HepG2 (cell line): ENCODE measurements at regions not wholly inside any gene's neighbourhood (a gene's known extent, or its start where the extent isn't known, plus 50 kb on each side); places are given as distances from the start of the nearest gene placed in this dataset.

ENCODE experiments used
- CEBPZ ChIP-seq: IDR thresholded peaks from 2 replicates; pipeline ENCODE4 v1.6.1; 2012; ENCODE audit warnings: low read length, improper control_type of control experiment
- CREBL2 ChIP-seq: sonication (generic); formaldehyde crosslinking; IDR thresholded peaks from 2 replicates; pipeline ENCODE4 v1.8.1; 2023; ENCODE audit warnings: missing genetic modification reagents, mild to moderate bottlenecking, borderline replicate concordance
- ELF1 ChIP-seq: sonication (generic); formaldehyde crosslinking; IDR thresholded peaks from 2 replicates; pipeline ENCODE4 v1.4.0; 2020; ENCODE audit warnings: missing genetic modification reagents
- HMGA1 ChIP-seq: sonication (generic); formaldehyde crosslinking; conservative IDR thresholded peaks from 2 replicates; pipeline ENCODE4 v1.4.0; 2020; ENCODE audit warnings: missing genetic modification reagents
- HOXA5 ChIP-seq: sonication (generic); formaldehyde crosslinking; IDR thresholded peaks from 2 replicates; pipeline ENCODE4 v1.4.0; 2020; ENCODE audit warnings: missing genetic modification reagents
- ISL2 ChIP-seq: sonication (generic); formaldehyde crosslinking; IDR thresholded peaks from 2 replicates; pipeline ENCODE4 v1.5.0; 2020; ENCODE audit warnings: missing genetic modification reagents
- NFYC ChIP-seq: IDR thresholded peaks from 2 replicates; pipeline ENCODE4 v1.6.1; 2016; ENCODE audit warnings: missing genetic modification reagents, missing compliant biosample characterization
- PBX3 ChIP-seq: sonication (generic); formaldehyde crosslinking; IDR thresholded peaks from 2 replicates; pipeline ENCODE4 v1.8.1; 2023; ENCODE audit warnings: missing genetic modification reagents, inconsistent platforms, borderline replicate concordance
- PCBP1 ChIP-seq: fragments of 200-400 bp; formaldehyde crosslinking; IDR thresholded peaks from 2 replicates; pipeline ENCODE4 v1.6.1; 2017; ENCODE audit warnings: mild to moderate bottlenecking, low read depth, low read length, borderline replicate concordance
- RFX3 ChIP-seq: IDR thresholded peaks from 2 replicates; pipeline ENCODE4 v1.6.1; 2016; ENCODE audit warnings: missing biosample characterization, missing genetic modification reagents
- SMAD9 ChIP-seq: sonication (generic); formaldehyde crosslinking; IDR thresholded peaks from 2 replicates; pipeline ENCODE4 v1.5.1; 2020; ENCODE audit warnings: mild to moderate bottlenecking, missing genetic modification reagents
- STAG1 ChIP-seq: sonication (generic); formaldehyde crosslinking; IDR thresholded peaks from 2 replicates; pipeline ENCODE4 v1.4.0; 2020; ENCODE audit warnings: missing genetic modification reagents
- TAF1 ChIP-seq: sonication (generic); formaldehyde crosslinking; IDR thresholded peaks from 2 replicates; pipeline ENCODE4 v1.4.0; 2020; ENCODE audit warnings: missing genetic modification reagents
- ZFY ChIP-seq: sonication (generic); formaldehyde crosslinking; IDR thresholded peaks from 2 replicates; pipeline ENCODE4 v1.4.0; 2020; ENCODE audit warnings: missing genetic modification reagents
- ZNF430 ChIP-seq: sonication (generic); formaldehyde crosslinking; IDR thresholded peaks from 2 replicates; pipeline ENCODE4 v1.9.0; 2021; ENCODE audit warnings: mild to moderate bottlenecking, missing genetic modification reagents
- ZSCAN21 ChIP-seq: sonication (generic); formaldehyde crosslinking; IDR thresholded peaks from 2 replicates; pipeline ENCODE4 v1.8.0; 2022; ENCODE audit warnings: mild to moderate bottlenecking, missing genetic modification reagents, moderate library complexity, borderline replicate concordance
- TF ChIP-seq, protein P1 (sequence below): sonication (generic); formaldehyde crosslinking; IDR thresholded peaks from 2 replicates; pipeline ENCODE4 v1.4.0; 2020; ENCODE audit warnings: missing genetic modification reagents
- TF ChIP-seq, protein P2 (sequence below): sonication (generic); formaldehyde crosslinking; IDR thresholded peaks from 2 replicates; pipeline ENCODE4 v1.4.0; 2020; ENCODE audit warnings: missing genetic modification reagents

GRCh38 chr1:178037510-178038253 is 56.2 kb upstream of the RASAL2 start (continued):
- TF ChIP-seq, protein P1, sequence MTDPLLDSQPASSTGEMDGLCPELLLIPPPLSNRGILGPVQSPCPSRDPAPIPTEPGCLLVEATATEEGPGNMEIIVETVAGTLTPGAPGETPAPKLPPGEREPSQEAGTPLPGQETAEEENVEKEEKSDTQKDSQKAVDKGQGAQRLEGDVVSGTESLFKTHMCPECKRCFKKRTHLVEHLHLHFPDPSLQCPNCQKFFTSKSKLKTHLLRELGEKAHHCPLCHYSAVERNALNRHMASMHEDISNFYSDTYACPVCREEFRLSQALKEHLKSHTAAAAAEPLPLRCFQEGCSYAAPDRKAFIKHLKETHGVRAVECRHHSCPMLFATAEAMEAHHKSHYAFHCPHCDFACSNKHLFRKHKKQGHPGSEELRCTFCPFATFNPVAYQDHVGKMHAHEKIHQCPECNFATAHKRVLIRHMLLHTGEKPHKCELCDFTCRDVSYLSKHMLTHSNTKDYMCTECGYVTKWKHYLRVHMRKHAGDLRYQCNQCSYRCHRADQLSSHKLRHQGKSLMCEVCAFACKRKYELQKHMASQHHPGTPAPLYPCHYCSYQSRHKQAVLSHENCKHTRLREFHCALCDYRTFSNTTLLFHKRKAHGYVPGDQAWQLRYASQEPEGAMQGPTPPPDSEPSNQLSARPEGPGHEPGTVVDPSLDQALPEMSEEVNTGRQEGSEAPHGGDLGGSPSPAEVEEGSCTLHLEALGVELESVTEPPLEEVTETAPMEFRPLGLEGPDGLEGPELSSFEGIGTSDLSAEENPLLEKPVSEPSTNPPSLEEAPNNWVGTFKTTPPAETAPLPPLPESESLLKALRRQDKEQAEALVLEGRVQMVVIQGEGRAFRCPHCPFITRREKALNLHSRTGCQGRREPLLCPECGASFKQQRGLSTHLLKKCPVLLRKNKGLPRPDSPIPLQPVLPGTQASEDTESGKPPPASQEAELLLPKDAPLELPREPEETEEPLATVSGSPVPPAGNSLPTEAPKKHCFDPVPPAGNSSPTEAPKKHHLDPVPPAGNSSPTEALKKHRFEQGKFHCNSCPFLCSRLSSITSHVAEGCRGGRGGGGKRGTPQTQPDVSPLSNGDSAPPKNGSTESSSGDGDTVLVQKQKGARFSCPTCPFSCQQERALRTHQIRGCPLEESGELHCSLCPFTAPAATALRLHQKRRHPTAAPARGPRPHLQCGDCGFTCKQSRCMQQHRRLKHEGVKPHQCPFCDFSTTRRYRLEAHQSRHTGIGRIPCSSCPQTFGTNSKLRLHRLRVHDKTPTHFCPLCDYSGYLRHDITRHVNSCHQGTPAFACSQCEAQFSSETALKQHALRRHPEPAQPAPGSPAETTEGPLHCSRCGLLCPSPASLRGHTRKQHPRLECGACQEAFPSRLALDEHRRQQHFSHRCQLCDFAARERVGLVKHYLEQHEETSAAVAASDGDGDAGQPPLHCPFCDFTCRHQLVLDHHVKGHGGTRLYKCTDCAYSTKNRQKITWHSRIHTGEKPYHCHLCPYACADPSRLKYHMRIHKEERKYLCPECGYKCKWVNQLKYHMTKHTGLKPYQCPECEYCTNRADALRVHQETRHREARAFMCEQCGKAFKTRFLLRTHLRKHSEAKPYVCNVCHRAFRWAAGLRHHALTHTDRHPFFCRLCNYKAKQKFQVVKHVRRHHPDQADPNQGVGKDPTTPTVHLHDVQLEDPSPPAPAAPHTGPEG (CRISPR knock-in tag), result 0 out of 2 replicates have a peak, but pooled peaks have one; percentile 39
- no peak for TF ChIP-seq ZNF430 (CRISPR knock-in tag)
- no peak for TF ChIP-seq HMGA1
- TF ChIP-seq ELF1, result peak; percentile 51; the same call in 1 of the 2 replicates
- no peak for TF ChIP-seq PCBP1
- TF ChIP-seq ISL2 (CRISPR knock-in tag), result peak; percentile 51; the same call in 1 of the 2 replicates
- no peak; the same call in 1 of the 2 replicates for TF ChIP-seq PBX3
- TF ChIP-seq NFYC (CRISPR knock-in tag), result no peak
- TF ChIP-seq CEBPZ, result no peak
- peak; percentile 60 for TF ChIP-seq STAG1 (CRISPR knock-in tag)
- no peak for TF ChIP-seq SMAD9
- TF ChIP-seq HOXA5 (CRISPR knock-in tag), result no peak; the same call in 1 of the 2 replicates
- TF ChIP-seq, protein P2, sequence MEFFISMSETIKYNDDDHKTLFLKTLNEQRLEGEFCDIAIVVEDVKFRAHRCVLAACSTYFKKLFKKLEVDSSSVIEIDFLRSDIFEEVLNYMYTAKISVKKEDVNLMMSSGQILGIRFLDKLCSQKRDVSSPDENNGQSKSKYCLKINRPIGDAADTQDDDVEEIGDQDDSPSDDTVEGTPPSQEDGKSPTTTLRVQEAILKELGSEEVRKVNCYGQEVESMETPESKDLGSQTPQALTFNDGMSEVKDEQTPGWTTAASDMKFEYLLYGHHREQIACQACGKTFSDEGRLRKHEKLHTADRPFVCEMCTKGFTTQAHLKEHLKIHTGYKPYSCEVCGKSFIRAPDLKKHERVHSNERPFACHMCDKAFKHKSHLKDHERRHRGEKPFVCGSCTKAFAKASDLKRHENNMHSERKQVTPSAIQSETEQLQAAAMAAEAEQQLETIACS (CRISPR knock-in tag), result no peak
- TF ChIP-seq RFX3 (CRISPR knock-in tag), result no peak
- TF ChIP-seq ZFY (CRISPR knock-in tag), result peak; percentile 88
- no peak for TF ChIP-seq CREBL2
- no peak; the same call in 1 of the 2 replicates for TF ChIP-seq ZSCAN21
- TF ChIP-seq TAF1 (CRISPR knock-in tag), result peak; percentile 58
